Retinal pigment epithelial cell (primary cell): ENCODE measurements at regions not wholly inside any gene's neighbourhood (a gene's known extent, or its start where the extent isn't known, plus 50 kb on each side); places are given as distances from the start of the nearest gene placed in this dataset.
"Not testable (repeated sequence)": the region's sequence is repeated elsewhere in the genome, so short reads cannot be mapped to it uniquely, and the experiment has no call there.

Source experiments
- DNase-seq: peaks from one replicate; pipeline ENCODE4 v3.0.0-alpha.2; 2010; ENCODE audit warnings: low read depth
- H3K4me3 ChIP-seq: 2 replicates; pipeline ENCODE4 v1.5.1; 2011; ENCODE audit warnings: mild to moderate bottlenecking, low read length, control low read depth, moderate library complexity
- TF ChIP-seq, protein P1 (sequence below): conservative IDR thresholded peaks from 2 replicates; pipeline ENCODE4 v1.5.1; 2011; ENCODE audit warnings: low read depth, low read length, control low read depth, inconsistent platforms

DNA sequence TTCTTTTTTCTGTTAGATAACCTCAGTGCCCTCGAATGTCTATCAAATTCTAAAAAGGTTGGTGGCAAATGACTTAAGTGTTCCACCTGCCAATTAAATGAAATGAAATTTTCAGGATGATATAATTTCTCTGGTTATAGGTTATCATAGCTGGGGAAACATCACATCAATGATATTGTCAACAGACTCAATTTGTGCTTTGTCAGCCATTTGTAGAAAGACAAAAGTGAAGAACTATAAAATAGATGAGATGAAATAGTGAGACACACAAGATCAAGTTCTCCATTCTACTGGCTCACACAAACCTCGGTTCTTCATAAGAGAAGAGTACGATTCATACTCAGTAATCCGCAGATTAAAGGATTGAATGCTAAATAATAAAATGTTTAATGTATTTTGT, 1443.2 kb upstream of the FLRT2 start:
- H3K4me3 ChIP-seq: no peak overlapping the region
- TF ChIP-seq, protein P1, sequence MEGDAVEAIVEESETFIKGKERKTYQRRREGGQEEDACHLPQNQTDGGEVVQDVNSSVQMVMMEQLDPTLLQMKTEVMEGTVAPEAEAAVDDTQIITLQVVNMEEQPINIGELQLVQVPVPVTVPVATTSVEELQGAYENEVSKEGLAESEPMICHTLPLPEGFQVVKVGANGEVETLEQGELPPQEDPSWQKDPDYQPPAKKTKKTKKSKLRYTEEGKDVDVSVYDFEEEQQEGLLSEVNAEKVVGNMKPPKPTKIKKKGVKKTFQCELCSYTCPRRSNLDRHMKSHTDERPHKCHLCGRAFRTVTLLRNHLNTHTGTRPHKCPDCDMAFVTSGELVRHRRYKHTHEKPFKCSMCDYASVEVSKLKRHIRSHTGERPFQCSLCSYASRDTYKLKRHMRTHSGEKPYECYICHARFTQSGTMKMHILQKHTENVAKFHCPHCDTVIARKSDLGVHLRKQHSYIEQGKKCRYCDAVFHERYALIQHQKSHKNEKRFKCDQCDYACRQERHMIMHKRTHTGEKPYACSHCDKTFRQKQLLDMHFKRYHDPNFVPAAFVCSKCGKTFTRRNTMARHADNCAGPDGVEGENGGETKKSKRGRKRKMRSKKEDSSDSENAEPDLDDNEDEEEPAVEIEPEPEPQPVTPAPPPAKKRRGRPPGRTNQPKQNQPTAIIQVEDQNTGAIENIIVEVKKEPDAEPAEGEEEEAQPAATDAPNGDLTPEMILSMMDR: no peak

DNA sequence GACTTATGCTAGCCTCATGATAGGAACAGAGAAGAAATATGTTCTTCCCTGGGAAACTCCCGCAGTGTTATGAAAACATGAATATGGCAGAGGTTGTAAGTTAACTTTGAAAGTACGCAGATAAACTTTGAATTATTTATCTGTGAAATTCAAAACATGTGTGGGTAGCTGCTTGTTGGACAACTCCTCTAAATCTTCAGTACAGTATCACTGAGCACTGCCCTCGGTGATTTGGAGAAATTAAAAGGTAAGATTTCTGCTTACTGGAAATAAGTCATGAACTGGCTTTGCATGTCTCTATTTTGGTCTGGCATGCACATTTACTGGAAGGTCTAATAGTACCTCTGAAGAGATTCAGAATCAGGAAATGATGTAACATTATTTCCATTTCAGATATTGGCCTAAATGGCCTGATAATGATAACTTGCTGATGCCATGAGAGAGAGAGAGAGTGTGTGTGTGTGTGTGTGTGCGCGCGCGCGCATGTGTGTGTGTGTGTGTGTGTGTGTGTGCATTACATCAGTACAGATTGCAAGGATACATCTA, 1441.9 kb upstream of the FLRT2 start:
- DNase-seq: no peak
- H3K4me3 ChIP-seq: no peak overlapping the region
- TF ChIP-seq, protein P1: no peak

More for the DNA sequence above, 1443.2 kb upstream of the FLRT2 start:
- no peak for DNase-seq

GRCh38 chr14:84090837-84091236, 1439.1 kb upstream of the FLRT2 start:
- no peak for DNase-seq
- TF ChIP-seq, protein P1: no peak
- H3K4me3 ChIP-seq: no peak overlapping the region

DNA sequence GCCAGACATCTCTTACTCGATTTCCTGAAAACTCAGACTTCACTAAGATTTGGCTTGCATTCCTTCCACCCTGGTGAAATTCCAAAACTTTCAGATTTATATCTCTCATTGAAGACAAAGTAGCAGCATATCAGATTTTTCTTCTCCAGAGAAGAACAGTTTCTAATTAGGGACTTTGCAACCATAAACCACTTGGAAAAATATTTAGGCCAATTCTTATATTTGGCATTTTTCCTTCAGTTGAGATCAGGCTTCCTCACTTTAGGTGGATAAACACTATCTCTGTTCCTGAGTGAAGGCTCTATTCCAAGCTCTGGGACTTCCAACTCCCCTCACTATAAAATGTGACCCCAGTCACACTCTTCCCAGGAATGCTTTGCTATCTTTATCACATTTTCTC, 1434.3 kb upstream of the FLRT2 start:
- no peak for DNase-seq
- no peak overlapping the region for H3K4me3 ChIP-seq
- TF ChIP-seq, protein P1: no peak

- TF ChIP-seq, protein P1: no peak
- DNase-seq: no peak
- no peak overlapping the region for H3K4me3 ChIP-seq
Observed at GRCh38 chr14:84098261-84098660, 1431.7 kb upstream of the FLRT2 start.

DNA sequence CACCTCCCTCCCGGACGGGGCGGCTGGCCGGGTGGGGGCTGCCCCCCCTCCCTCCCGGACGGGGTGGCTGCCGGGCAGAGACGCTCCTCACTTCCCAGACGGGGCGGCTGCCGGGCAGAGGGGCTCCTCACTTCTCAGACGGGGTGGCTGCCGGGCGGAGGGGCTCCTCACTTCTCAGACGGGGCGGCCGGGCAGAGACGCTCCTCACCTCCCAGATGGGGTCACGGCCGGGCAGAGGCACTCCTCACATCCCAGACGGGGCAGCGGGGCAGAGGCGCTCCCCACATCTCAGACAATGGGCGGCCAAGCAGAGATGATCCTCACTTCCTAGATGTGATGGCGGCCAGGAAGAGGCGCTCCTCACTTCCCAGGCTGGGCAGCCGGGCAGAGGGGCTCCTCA, 1430.4 kb upstream of the FLRT2 start:
- DNase-seq, H3K4me3 ChIP-seq: not testable (repeated sequence)

DNA sequence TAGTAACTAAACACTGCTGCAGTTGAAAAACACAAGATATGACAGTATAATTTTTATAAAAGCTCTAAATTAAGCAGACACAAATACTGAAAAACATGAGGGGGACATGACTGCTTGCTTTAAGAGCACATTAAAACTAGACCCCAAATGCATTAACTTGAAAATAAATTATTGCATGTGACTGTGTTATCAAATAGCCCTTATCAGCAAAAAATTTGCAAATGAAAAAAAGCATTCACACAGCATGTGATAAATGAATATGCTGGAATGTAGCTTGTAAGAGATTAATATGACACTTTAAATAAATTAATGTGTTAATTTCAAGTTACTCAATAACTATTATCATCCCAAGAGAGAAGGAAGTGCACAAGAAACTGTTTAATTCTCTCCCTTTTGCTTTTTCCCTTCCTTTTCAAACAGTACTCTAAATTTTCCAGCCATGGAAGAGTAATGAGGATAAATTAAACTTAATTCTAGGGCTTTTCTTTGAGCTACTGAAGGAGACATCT, 1422.1 kb upstream of the FLRT2 start:
- no peak for DNase-seq
- TF ChIP-seq, protein P1: no peak
- H3K4me3 ChIP-seq: no peak overlapping the region
